Testis (tissue), 2 donors: ENCODE measurements at regions not wholly inside any gene's neighbourhood (a gene's known extent, or its start where the extent isn't known, plus 50 kb on each side); places are given as distances from the start of the nearest gene placed in this dataset.

Experiments used
- DNase-seq: peaks from one replicate; pipeline ENCODE4 v3.0.0-alpha.2; 2019
- H3K27ac ChIP-seq, 2 donors: fragments of 200-600 bp; sonication (generic); one replicate each; pipeline ENCODE4 v1.5.1; 2019
- H3K27me3 ChIP-seq: fragments of 200-600 bp; sonication (generic); one replicate; pipeline ENCODE4 v1.5.1; 2019
- H3K36me3 ChIP-seq: fragments of 200-600 bp; sonication (generic); one replicate; pipeline ENCODE4 v1.5.1; 2017; ENCODE audit warnings: low read depth; ENCODE audit errors: missing control alignments
- H3K4me1 ChIP-seq: fragments of 200-600 bp; sonication (generic); one replicate; pipeline ENCODE4 v1.5.1; 2019
- H3K4me3 ChIP-seq, 2 donors: fragments of 200-600 bp; sonication (generic); one replicate each; pipeline ENCODE4 v1.5.1; 2017 to 2019
- H3K9me3 ChIP-seq: fragments of 200-600 bp; sonication (generic); one replicate; pipeline ENCODE4 v1.5.1; 2017
- POLR2A ChIP-seq: fragments of 450-650 bp; IDR thresholded peaks from one replicate; pipeline ENCODE4 v1.6.1; 2017; ENCODE audit warnings: antibody characterized with exemption, mild to moderate bottlenecking, moderate library complexity
- WGBS, 2 donors: methylation state at CpG; one replicate each; pipeline ENCODE4 v1.1.5; 2018; 5-methylcytosine and 5-hydroxymethylcytosine counted together
- intact Hi-C: fragments of 100-400 bp; cut with DNase I; formaldehyde crosslinking; loops from one replicate; pipeline ENCODE4 v1.15.1; 2023; ENCODE audit warnings: low total_unique reads
- TF ChIP-seq, protein P1 (sequence below), 3 experiments: fragments of 450-650 bp in 2 of 3; fragments of 200-600 bp in 1 of 3; sonication (generic) in 1 of 3; IDR thresholded peaks; one replicate each; pipeline ENCODE4 v1.5.1; 2016 to 2019; ENCODE audit warnings: antibody characterized with exemption in 3 of 3, mild to moderate bottlenecking in 2 of 3, moderate library complexity in 1 of 3

DNA sequence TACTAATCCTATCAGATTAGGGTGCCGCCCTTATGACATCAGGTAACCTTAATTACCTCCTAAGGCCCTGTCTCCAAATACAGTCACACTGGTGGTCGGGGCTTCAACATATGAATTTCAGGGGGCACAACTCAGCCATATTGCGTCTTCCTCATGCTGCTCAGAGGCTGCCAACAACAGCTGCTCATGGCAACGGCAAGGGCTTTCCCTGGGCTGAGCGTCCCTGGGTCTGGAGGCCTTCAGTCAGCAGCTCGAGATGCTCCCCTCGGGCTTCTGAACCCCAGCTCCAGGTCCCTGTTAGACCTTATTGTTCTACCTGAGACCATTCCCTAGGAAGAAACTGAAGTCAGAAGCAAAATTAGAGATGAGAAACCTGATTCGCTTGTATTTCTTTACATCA, 157.2 kb downstream of the TMEM132E start:
- 75 to 82% methylated on average over 8 of the region's 8 CpGs for WGBS, 2 donors
- intact Hi-C loops: no loop called here
- DNase-seq: no peak
- Histone ChIP-seq H3K4me1 (no peaks in the 10 kb centered on the region), H3K27ac (no peak overlapping the region), H3K9me3 (no peaks in the 10 kb centered on the region), H3K36me3 (no peaks in the 10 kb centered on the region), H3K4me3 (no peak overlapping the region), H3K27me3 (no peaks in the 10 kb centered on the region)
- no peak for TF ChIP-seq POLR2A
- TF ChIP-seq, protein P1, sequence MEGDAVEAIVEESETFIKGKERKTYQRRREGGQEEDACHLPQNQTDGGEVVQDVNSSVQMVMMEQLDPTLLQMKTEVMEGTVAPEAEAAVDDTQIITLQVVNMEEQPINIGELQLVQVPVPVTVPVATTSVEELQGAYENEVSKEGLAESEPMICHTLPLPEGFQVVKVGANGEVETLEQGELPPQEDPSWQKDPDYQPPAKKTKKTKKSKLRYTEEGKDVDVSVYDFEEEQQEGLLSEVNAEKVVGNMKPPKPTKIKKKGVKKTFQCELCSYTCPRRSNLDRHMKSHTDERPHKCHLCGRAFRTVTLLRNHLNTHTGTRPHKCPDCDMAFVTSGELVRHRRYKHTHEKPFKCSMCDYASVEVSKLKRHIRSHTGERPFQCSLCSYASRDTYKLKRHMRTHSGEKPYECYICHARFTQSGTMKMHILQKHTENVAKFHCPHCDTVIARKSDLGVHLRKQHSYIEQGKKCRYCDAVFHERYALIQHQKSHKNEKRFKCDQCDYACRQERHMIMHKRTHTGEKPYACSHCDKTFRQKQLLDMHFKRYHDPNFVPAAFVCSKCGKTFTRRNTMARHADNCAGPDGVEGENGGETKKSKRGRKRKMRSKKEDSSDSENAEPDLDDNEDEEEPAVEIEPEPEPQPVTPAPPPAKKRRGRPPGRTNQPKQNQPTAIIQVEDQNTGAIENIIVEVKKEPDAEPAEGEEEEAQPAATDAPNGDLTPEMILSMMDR (IDR thresholded peaks at IDR 0.05): no peak

DNA sequence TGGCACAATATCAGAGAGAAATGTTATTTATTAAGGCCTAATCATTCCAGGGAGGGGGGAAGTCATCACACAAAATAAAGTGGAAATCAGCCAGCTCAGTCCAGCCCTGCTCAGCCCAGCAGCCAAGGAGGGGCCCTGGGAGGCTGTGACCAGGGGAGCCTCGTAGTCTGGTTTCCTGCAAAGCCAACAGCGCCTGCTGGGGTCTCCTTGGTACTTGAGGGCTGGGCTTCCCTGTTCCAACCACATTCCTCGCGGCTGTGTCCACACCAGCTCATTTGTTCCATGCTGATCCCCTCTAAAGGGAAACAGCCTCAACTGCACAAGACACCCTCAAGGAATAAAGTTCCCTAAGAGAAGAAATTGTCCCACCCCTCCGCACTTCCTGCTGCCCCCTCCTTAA, 154.0 kb downstream of the TMEM132E start:
- TF ChIP-seq, protein P1 (IDR thresholded peaks at IDR 0.05): no peak
- TF ChIP-seq POLR2A: no peak
- no peak overlapping the region for H3K4me3 ChIP-seq
- DNase-seq: no peak

DNA sequence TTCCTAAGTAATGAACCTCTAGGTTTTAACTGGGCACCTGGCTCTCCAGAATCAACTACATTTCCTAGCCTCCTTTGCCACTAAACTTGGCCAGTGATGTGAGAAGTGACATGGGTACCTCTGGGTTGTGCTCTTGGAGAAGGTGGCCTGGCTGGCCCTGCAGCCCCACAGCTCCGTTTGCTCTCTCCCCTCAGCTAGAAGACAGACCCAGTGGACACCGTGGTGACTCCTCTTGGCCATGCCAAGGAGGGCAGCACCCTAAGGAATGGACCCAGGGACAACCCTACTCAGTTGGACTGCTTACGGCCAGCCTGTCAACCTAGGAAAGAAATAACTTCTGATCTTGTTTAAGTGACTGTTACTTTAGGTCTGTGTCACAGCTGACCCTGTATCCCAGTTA, 151.4 kb downstream of the TMEM132E start:
- H3K27ac ChIP-seq: no peak overlapping the region
- intact Hi-C loops: no loop called here
- H3K27me3 ChIP-seq: no peaks in the 10 kb centered on the region
- no peaks in the 10 kb centered on the region for H3K36me3 ChIP-seq
- WGBS, 2 donors: 84 to 89% methylated on average over 3 of the region's 3 CpGs
- H3K4me3 ChIP-seq: no peak overlapping the region
- TF ChIP-seq, protein P1 (IDR thresholded peaks at IDR 0.05): no peak
- TF ChIP-seq POLR2A: no peak
- H3K9me3 ChIP-seq: no peaks in the 10 kb centered on the region
- H3K4me1 ChIP-seq: no peaks in the 10 kb centered on the region
- no peak for DNase-seq

More for the DNA sequence above, 154.0 kb downstream of the TMEM132E start:
- Histone ChIP-seq H3K27ac (no peak overlapping the region), H3K27me3 (no peaks in the 10 kb centered on the region), H3K4me1 (no peaks in the 10 kb centered on the region), H3K9me3 (no peaks in the 10 kb centered on the region), H3K36me3 (no peaks in the 10 kb centered on the region)
- 50 to 77% methylated on average over 5 of the region's 5 CpGs for WGBS, 2 donors
- intact Hi-C loops: no loop called here

DNA sequence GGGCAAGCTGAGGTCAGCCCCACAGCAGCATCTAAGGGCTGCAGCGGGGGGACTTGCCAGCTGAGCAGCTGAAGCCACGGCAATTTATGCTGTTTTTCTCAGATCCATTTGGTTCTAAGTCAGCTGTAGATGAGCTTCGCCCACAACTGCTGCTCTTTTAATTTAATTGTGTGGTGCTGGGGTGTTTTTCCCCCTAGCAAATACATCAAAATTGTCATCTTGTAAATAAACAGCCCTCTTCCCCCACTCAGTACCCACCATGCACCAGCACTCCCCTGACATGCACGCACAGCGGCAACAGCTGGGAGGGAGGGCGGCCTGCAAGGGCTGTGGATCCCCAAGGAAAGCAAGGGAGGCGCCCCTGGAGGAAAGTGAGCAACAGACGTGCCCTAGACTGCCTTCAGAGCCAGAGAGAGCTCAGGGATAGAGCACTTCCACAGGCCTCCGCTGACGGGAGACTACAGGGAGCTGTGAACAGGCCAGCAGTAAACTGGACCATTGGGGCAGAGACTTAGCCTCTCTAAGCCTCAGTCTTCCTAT, 149.5 kb downstream of the TMEM132E start:
- H3K27me3 ChIP-seq: no peaks in the 10 kb centered on the region
- intact Hi-C loops: no loop called here
- DNase-seq: no peak
- no peaks in the 10 kb centered on the region for H3K4me1 ChIP-seq
- no peak overlapping the region for H3K27ac ChIP-seq
- no peak overlapping the region for H3K4me3 ChIP-seq
- TF ChIP-seq, protein P1 (IDR thresholded peaks at IDR 0.05): no peak
- no peak for TF ChIP-seq POLR2A
- 62 to 72% methylated on average over 8 to 10 of the region's 10 CpGs for WGBS, 2 donors
- no peaks in the 10 kb centered on the region for H3K9me3 ChIP-seq
- H3K36me3 ChIP-seq: no peaks in the 10 kb centered on the region

DNA sequence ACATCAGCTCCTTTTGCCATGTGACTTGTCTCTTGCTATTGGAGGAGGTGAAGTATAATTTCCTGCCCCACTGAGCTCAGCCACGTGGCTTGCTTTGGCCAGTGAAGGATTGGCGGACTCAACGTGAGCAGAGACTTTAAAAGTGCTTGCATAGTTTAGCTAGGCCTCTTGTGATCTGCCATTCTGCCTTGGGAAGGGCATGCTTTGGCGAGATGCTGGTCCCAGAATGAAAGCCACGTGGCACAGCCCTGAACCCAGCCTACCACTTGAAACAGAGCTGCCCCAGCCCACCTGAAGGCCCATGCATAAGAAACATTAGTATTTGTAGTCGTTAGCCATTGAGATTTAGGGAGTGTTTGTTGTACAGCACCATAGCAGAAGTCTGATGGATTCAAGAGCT, 148.2 kb downstream of the TMEM132E start:
- H3K27ac ChIP-seq: no peak overlapping the region
- no peaks in the 10 kb centered on the region for H3K36me3 ChIP-seq
- intact Hi-C loops: no loop called here
- WGBS, 2 donors: 64 to 73% methylated on average over 6 of the region's 6 CpGs
- TF ChIP-seq POLR2A: no peak
- TF ChIP-seq, protein P1 (IDR thresholded peaks at IDR 0.05): no peak
- no peaks in the 10 kb centered on the region for H3K4me1 ChIP-seq
- no peaks in the 10 kb centered on the region for H3K9me3 ChIP-seq
- no peak overlapping the region for H3K4me3 ChIP-seq
- no peak for DNase-seq
- no peaks in the 10 kb centered on the region for H3K27me3 ChIP-seq
